ENCODE measurements at regions not wholly inside any gene's neighbourhood (a gene's known extent, or its start where the extent isn't known, plus 50 kb on each side); places are given as distances from the start of the nearest gene placed in this dataset.
"Not testable (repeated sequence)": the region's sequence is repeated elsewhere in the genome, so short reads cannot be mapped to it uniquely, and the experiment has no call there.

- TF ChIP-seq, protein P1, sequence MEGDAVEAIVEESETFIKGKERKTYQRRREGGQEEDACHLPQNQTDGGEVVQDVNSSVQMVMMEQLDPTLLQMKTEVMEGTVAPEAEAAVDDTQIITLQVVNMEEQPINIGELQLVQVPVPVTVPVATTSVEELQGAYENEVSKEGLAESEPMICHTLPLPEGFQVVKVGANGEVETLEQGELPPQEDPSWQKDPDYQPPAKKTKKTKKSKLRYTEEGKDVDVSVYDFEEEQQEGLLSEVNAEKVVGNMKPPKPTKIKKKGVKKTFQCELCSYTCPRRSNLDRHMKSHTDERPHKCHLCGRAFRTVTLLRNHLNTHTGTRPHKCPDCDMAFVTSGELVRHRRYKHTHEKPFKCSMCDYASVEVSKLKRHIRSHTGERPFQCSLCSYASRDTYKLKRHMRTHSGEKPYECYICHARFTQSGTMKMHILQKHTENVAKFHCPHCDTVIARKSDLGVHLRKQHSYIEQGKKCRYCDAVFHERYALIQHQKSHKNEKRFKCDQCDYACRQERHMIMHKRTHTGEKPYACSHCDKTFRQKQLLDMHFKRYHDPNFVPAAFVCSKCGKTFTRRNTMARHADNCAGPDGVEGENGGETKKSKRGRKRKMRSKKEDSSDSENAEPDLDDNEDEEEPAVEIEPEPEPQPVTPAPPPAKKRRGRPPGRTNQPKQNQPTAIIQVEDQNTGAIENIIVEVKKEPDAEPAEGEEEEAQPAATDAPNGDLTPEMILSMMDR (IDR thresholded peaks at IDR 0.05; ENCODE audit: insufficient read depth, low read depth, low read length), result no peak
- H3K27me3 ChIP-seq (ENCODE audit: control insufficient read depth, insufficient read depth, low read length), result no peaks in the 10 kb centered on the region
- no peak for DNase-seq (ENCODE audit: low read depth)
- H3K4me3 ChIP-seq (ENCODE audit: low read depth, low read length), result no peak overlapping the region
- ChIA-PET CTCF (interaction anchor here (1.3 kb wide), 1 partner anchor 14 kb away, joined by 3 read pairs; no protein-coding TSS in a partner anchor), POLR2A (no interaction called here)
- H3K36me3 ChIP-seq (ENCODE audit: control insufficient read depth, insufficient read depth, low read length), result no peaks in the 10 kb centered on the region
These were observed 186.2 kb upstream of the FRMD6 start for GRCh38 chr14:51465486-51465885.

- POLR2A ChIA-PET; DNase-seq (ENCODE audit: low read depth); CTCF ChIA-PET; H3K27me3 ChIP-seq (ENCODE audit: control insufficient read depth, insufficient read depth, low read length); H3K36me3 ChIP-seq (ENCODE audit: control insufficient read depth, insufficient read depth, low read length); H3K4me3 ChIP-seq (ENCODE audit: low read depth, low read length): not testable (repeated sequence)
These were observed 184.3 kb upstream of the FRMD6 start for GRCh38 chr14:51467392-51467791.

DNA sequence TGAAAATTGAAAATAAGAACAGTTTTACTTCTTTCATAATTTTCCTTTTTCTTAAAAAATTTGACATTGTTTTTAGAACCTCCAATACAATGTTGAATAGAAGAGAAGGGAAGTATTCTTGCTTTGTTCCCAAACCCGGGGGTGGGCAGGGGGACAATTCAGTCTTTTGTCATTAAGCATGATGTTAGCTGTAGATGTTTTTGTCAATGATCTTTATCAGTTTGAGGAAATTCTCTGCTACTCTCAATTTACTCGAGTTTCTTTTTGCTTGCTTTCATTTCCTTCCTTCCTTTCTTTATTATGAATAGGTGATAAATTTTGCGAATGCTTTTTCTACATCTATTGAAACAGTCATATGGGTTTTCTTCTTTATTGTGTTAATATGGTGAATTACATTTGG, 183.2 kb upstream of the FRMD6 start:
- DNase-seq (ENCODE audit: low read depth), result no peak
- Histone ChIP-seq H3K4me3 (ENCODE audit: low read depth, low read length) (no peak overlapping the region), H3K36me3 (ENCODE audit: control insufficient read depth, insufficient read depth, low read length) (no peaks in the 10 kb centered on the region), H3K27me3 (ENCODE audit: control insufficient read depth, insufficient read depth, low read length) (no peaks in the 10 kb centered on the region)
- TF ChIP-seq, protein P1 (IDR thresholded peaks at IDR 0.05; ENCODE audit: insufficient read depth, low read depth, low read length), result no peak
- ChIA-PET CTCF (no interaction called here), POLR2A (no interaction called here)

GRCh38 chr14:51472881-51473280, 178.8 kb upstream of the FRMD6 start:
- ChIA-PET POLR2A (no interaction called here), CTCF (interaction anchor here (1.6 kb wide), 1 partner anchor 12 kb away, joined by 6 read pairs; no protein-coding TSS in a partner anchor)
- Histone ChIP-seq H3K27me3 (ENCODE audit: control insufficient read depth, insufficient read depth, low read length) (no peaks in the 10 kb centered on the region), H3K36me3 (ENCODE audit: control insufficient read depth, insufficient read depth, low read length) (no peaks in the 10 kb centered on the region), H3K4me3 (ENCODE audit: low read depth, low read length) (no peak overlapping the region)
- no peak for DNase-seq (ENCODE audit: low read depth)
- TF ChIP-seq, protein P1 (IDR thresholded peaks at IDR 0.05; ENCODE audit: insufficient read depth, low read depth, low read length), result no peak

GRCh38 chr14:51473351-51473750, 178.4 kb upstream of the FRMD6 start:
- ChIA-PET CTCF (interaction anchor here (0.9 to 1.6 kb wide), 3 partner anchors 11 to 94 kb away, joined by 3 to 6 read pairs (median 3); no protein-coding TSS in a partner anchor), POLR2A (interaction anchor here (0.7 kb wide), 1 partner anchor 195 kb away, joined by 3 read pairs; no protein-coding TSS in a partner anchor)
- H3K36me3 ChIP-seq (ENCODE audit: control insufficient read depth, insufficient read depth, low read length), result no peaks in the 10 kb centered on the region
- no peaks in the 10 kb centered on the region for H3K27me3 ChIP-seq (ENCODE audit: control insufficient read depth, insufficient read depth, low read length)
- no peak for DNase-seq (ENCODE audit: low read depth)
- TF ChIP-seq, protein P1 (IDR thresholded peaks at IDR 0.05; ENCODE audit: insufficient read depth, low read depth, low read length), result no peak
- H3K4me3 ChIP-seq (ENCODE audit: low read depth, low read length), result no peak overlapping the region

Data from BJ (cell line).